Panc1 (cell line): ENCODE measurements at regions not wholly inside any gene's neighbourhood (a gene's known extent, or its start where the extent isn't known, plus 50 kb on each side); places are given as distances from the start of the nearest gene placed in this dataset.

Experiments
- ATAC-seq: fragments of 200-7000 bp; cut with Tn5 transposase; 2 replicates; pipeline ENCODE4 v1.9.1; 2020; ENCODE audit warnings: mild to moderate bottlenecking, moderate library complexity
- BruUV-seq: library from RNA; stranded (reverse); fragments of 400-500 nt; replicated peaks from 2 replicates; lab custom pipeline; 2021; lab: Mats Ljungman, UMichigan
- CTCF ChIA-PET: fragments of 300-600 bp; sonication (Branson Sonifier 250); formaldehyde crosslinking; loops from one replicate; lab custom pipeline; 2022; ENCODE audit warnings: antibody characterized with exemption; lab: Charles Lee
- POLR2A ChIA-PET: fragments of 300-600 bp; sonication (Branson Sonifier 250); formaldehyde crosslinking; loops from one replicate; lab custom pipeline; 2022; ENCODE audit warnings: antibody characterized with exemption; lab: Charles Lee
- DNase-seq: peaks from one replicate; pipeline ENCODE4 v3.0.0-alpha.2; 2010; ENCODE audit warnings: low read depth, low spot score
- H3K27ac ChIP-seq: 2 replicates; pipeline ENCODE4 v1.5.1; 2011; ENCODE audit warnings: mild to moderate bottlenecking, low read length, inconsistent platforms
- H3K27me3 ChIP-seq: fragments of 200-500 bp; sonication (Bioruptor generic); 2 replicates; pipeline ENCODE4 v1.6.0; 2014; ENCODE audit warnings: low read length, inconsistent platforms; ENCODE audit not compliant: control insufficient read depth, insufficient read depth
- H3K36me3 ChIP-seq: fragments of 200-500 bp; sonication (Bioruptor generic); 2 replicates; pipeline ENCODE4 v1.5.1; 2014; ENCODE audit warnings: inconsistent platforms, mild to moderate bottlenecking, low read length, moderate library complexity; ENCODE audit not compliant: control insufficient read depth, insufficient read depth
- H3K4me1 ChIP-seq: 2 replicates; pipeline ENCODE4 v1.5.1; 2011; ENCODE audit warnings: inconsistent platforms, mild to moderate bottlenecking, low read length, moderate library complexity; ENCODE audit not compliant: control insufficient read depth, insufficient read depth
- H3K4me3 ChIP-seq, 2 experiments: 2 replicates each; pipeline ENCODE4 v1.5.1; 2011 to 2012; ENCODE audit warnings: low read depth in 2 of 2, low read length in 2 of 2, mild to moderate bottlenecking in 2 of 2, inconsistent platforms in 1 of 2, moderate library complexity in 1 of 2
- H3K9me3 ChIP-seq: fragments of 200-500 bp; sonication (Bioruptor generic); 2 replicates; pipeline ENCODE4 v1.5.1; 2014; ENCODE audit warnings: low read depth, mild to moderate bottlenecking, inconsistent platforms, low read length, moderate library complexity; ENCODE audit not compliant: control insufficient read depth, insufficient read depth
- CTCF ChIP-seq: fragments of 450-650 bp; IDR thresholded peaks from 2 replicates; pipeline ENCODE4 v1.5.1; 2017; ENCODE audit warnings: mild to moderate bottlenecking
- POLR2AphosphoS5 ChIP-seq: IDR thresholded peaks from 2 replicates; pipeline ENCODE4 v1.6.1; 2012; ENCODE audit warnings: mild to moderate bottlenecking, low read depth, low read length, moderate library complexity
- REST ChIP-seq, 2 experiments: IDR thresholded peaks; 2 replicates each; pipeline ENCODE4 v1.6.1; 2011 to 2012; ENCODE audit warnings: low read depth in 2 of 2, control low read depth in 1 of 2, low read length in 1 of 2, mild to moderate bottlenecking in 1 of 2, moderate library complexity in 1 of 2; ENCODE audit not compliant: insufficient read depth in 1 of 2
- SIN3A ChIP-seq: IDR thresholded peaks from 2 replicates; pipeline ENCODE4 v1.6.1; 2012; ENCODE audit warnings: low read depth, mild to moderate bottlenecking, low read length, moderate library complexity, borderline replicate concordance; ENCODE audit not compliant: insufficient read depth
- TCF7L2 ChIP-seq: IDR thresholded peaks from 2 replicates; pipeline ENCODE4 v1.6.1; 2011; ENCODE audit warnings: mild to moderate bottlenecking, low read depth, low read length, inconsistent platforms
- in situ Hi-C: cut with HindIII; loops from 2 replicates; pipeline ENCODE4 v1.10.0; 2016; ENCODE audit warnings: low sequenced_read_pairs, low pct_unique_long_range_greater_than_20kb
- intact Hi-C: fragments of 100-400 bp; cut with micrococcal nuclease; formaldehyde crosslinking; loops from one replicate; pipeline ENCODE4 v1.10.0; 2022; ENCODE audit not compliant: unreplicated experiment

- no TSS peak for BruUV-seq
- no peaks in the 10 kb centered on the region for H3K27me3 ChIP-seq
- H3K4me1 ChIP-seq: no peaks in the 10 kb centered on the region
- in situ Hi-C loops (no loop called here), intact Hi-C loops (no loop called here)
- TF ChIP-seq REST (IDR thresholded peaks at IDR 0.05; ENCODE audit: insufficient read depth in 1 of 2, low read depth in 2 of 2, low read length in 1 of 2) (no peak), SIN3A (no peak), CTCF (no peak), TCF7L2 (no peak), POLR2AphosphoS5 (no peak)
- no peak overlapping the region for H3K27ac ChIP-seq
- ATAC-seq: no peak
- POLR2A ChIA-PET: interaction anchor here (0.6 kb wide), 1 partner anchor 311 kb away, joined by 3 read pairs; no protein-coding TSS in a partner anchor
- no peaks in the 10 kb centered on the region for H3K9me3 ChIP-seq
- DNase-seq: no peak
- H3K36me3 ChIP-seq: no peaks in the 10 kb centered on the region
- CTCF ChIA-PET: interaction anchor here (0.6 kb wide), 1 partner anchor 546 kb away, joined by 3 read pairs; no protein-coding TSS in a partner anchor
- no peak overlapping the region for H3K4me3 ChIP-seq
These were observed 120.0 kb upstream of the CITED2 start for GRCh38 chr6:139494376-139494990.

- Histone ChIP-seq H3K36me3 (no peaks in the 10 kb centered on the region), H3K9me3 (no peaks in the 10 kb centered on the region), H3K4me3 (no peak overlapping the region), H3K4me1 (no peaks in the 10 kb centered on the region), H3K27me3 (no peaks in the 10 kb centered on the region), H3K27ac (no peak overlapping the region)
- in situ Hi-C loops: no loop called here
- no TSS peak for BruUV-seq
- DNase-seq (no peak), ATAC-seq (no peak)
- no peak for TF ChIP-seq CTCF
- no peak for TF ChIP-seq REST (IDR thresholded peaks at IDR 0.05; ENCODE audit: insufficient read depth in 1 of 2, low read depth in 2 of 2, low read length in 1 of 2)
- no peak for TF ChIP-seq POLR2AphosphoS5
- no peak for TF ChIP-seq SIN3A
- TF ChIP-seq TCF7L2: no peak
- intact Hi-C loops: no loop called here
- POLR2A ChIA-PET: no interaction called here
- CTCF ChIA-PET: no interaction called here
These were observed 116.0 kb upstream of the CITED2 start for GRCh38 chr6:139490482-139490881.
